H9 (cell line): ENCODE measurements at regions not wholly inside any gene's neighbourhood (a gene's known extent, or its start where the extent isn't known, plus 50 kb on each side); places are given as distances from the start of the nearest gene placed in this dataset.

Experiments used
- DNase-seq: peaks from one replicate; pipeline ENCODE4 v3.0.0-alpha.2; 2017
- H2AFZ ChIP-seq: one replicate; pipeline ENCODE4 v1.6.1; 2013; ENCODE audit warnings: mild to moderate bottlenecking, low read length, control low read depth, moderate library complexity
- H2AK5ac ChIP-seq: 2 replicates; pipeline ENCODE4 v1.6.1; 2013; ENCODE audit warnings: low read length, control low read depth, mixed read lengths; ENCODE audit not compliant: insufficient read length
- H2BK120ac ChIP-seq: one replicate; pipeline ENCODE4 v1.6.1; 2013; ENCODE audit warnings: low read depth, mild to moderate bottlenecking, low read length, control low read depth, inconsistent platforms; ENCODE audit not compliant: poor library complexity, severe bottlenecking
- H2BK12ac ChIP-seq: 2 replicates; pipeline ENCODE4 v1.6.1; 2013; ENCODE audit warnings: low read length, control low read depth, mixed read lengths, low read depth; ENCODE audit not compliant: insufficient read length
- H2BK15ac ChIP-seq: 2 replicates; pipeline ENCODE4 v1.6.1; 2013; ENCODE audit warnings: low read depth, low read length, control low read depth
- H2BK20ac ChIP-seq: one replicate; pipeline ENCODE4 v1.6.1; 2013; ENCODE audit warnings: low read depth, mild to moderate bottlenecking, low read length, control low read depth, inconsistent platforms; ENCODE audit not compliant: poor library complexity, severe bottlenecking
- H2BK5ac ChIP-seq: 2 replicates; pipeline ENCODE4 v1.6.1; 2013; ENCODE audit warnings: low read length, control low read depth, mixed read lengths; ENCODE audit not compliant: insufficient read length
- H3K14ac ChIP-seq: 2 replicates; pipeline ENCODE4 v1.6.1; 2013; ENCODE audit warnings: low read length, control low read depth; ENCODE audit not compliant: insufficient read depth
- H3K18ac ChIP-seq: 2 replicates; pipeline ENCODE4 v1.6.1; 2013; ENCODE audit warnings: low read depth, mild to moderate bottlenecking, mixed read lengths, low read length, control low read depth; ENCODE audit not compliant: insufficient read length
- H3K23ac ChIP-seq: 2 replicates; pipeline ENCODE4 v1.6.1; 2013; ENCODE audit warnings: low read length, control low read depth, mixed read lengths, low read depth; ENCODE audit not compliant: insufficient read length
- H3K23me2 ChIP-seq: 2 replicates; pipeline ENCODE4 v1.6.1; 2013; ENCODE audit warnings: low read depth, mild to moderate bottlenecking, mixed read lengths, low read length, control low read depth; ENCODE audit not compliant: insufficient read length, poor library complexity, severe bottlenecking
- H3K27ac ChIP-seq: 2 replicates; pipeline ENCODE4 v1.5.1; 2013; ENCODE audit warnings: low read length, control low read depth, mixed read lengths, low read depth; ENCODE audit not compliant: insufficient read length
- H3K27me3 ChIP-seq: 2 replicates; pipeline ENCODE4 v1.6.1; 2013; ENCODE audit warnings: low read length, control low read depth, inconsistent platforms; ENCODE audit not compliant: insufficient read depth
- H3K4ac ChIP-seq: 2 replicates; pipeline ENCODE4 v1.6.1; 2013; ENCODE audit warnings: low read depth, mild to moderate bottlenecking, control low read depth, inconsistent platforms, low read length, moderate library complexity
- H3K4me1 ChIP-seq: 2 replicates; pipeline ENCODE4 v1.6.1; 2013; ENCODE audit warnings: low read length, control low read depth, inconsistent platforms; ENCODE audit not compliant: insufficient read depth
- H3K4me2 ChIP-seq: 2 replicates; pipeline ENCODE4 v1.6.1; 2013; ENCODE audit warnings: low read length, control low read depth, mixed read lengths; ENCODE audit not compliant: insufficient read length, insufficient read depth
- H3K56ac ChIP-seq: 2 replicates; pipeline ENCODE4 v1.6.1; 2013; ENCODE audit warnings: low read depth, mild to moderate bottlenecking, mixed read lengths, low read length, control low read depth; ENCODE audit not compliant: insufficient read length
- H3K79me1 ChIP-seq: 2 replicates; pipeline ENCODE4 v1.6.1; 2013; ENCODE audit warnings: low read depth, mild to moderate bottlenecking, moderate library complexity, low read length, control low read depth, inconsistent platforms; ENCODE audit not compliant: insufficient read depth, poor library complexity, severe bottlenecking
- H3K79me2 ChIP-seq: 2 replicates; pipeline ENCODE4 v1.6.1; 2013; ENCODE audit warnings: low read length, control low read depth, inconsistent platforms; ENCODE audit not compliant: insufficient read depth
- H3K9ac ChIP-seq: 2 replicates; pipeline ENCODE4 v1.6.1; 2013; ENCODE audit warnings: low read length, control low read depth, mixed read lengths; ENCODE audit not compliant: insufficient read length; ENCODE audit errors: extremely low read depth
- H3K9me3 ChIP-seq: one replicate; pipeline ENCODE4 v1.6.1; 2013; ENCODE audit warnings: low read depth, low read length, inconsistent platforms; ENCODE audit not compliant: control insufficient read depth
- H3T11ph ChIP-seq: one replicate; pipeline ENCODE4 v1.6.1; 2013; ENCODE audit warnings: mild to moderate bottlenecking, low read length, control low read depth, inconsistent platforms
- H4K20me1 ChIP-seq: one replicate; pipeline ENCODE4 v1.6.1; 2013; ENCODE audit not compliant: control insufficient read depth, insufficient read length, insufficient read depth
- H4K5ac ChIP-seq: 2 replicates; pipeline ENCODE4 v1.6.1; 2013; ENCODE audit warnings: low read depth, mild to moderate bottlenecking, mixed read lengths, low read length, control low read depth; ENCODE audit not compliant: insufficient read length
- H4K8ac ChIP-seq: replicated peaks from 2 replicates; pipeline ENCODE4 v1.6.1; 2013; ENCODE audit warnings: low read length, control low read depth, mixed read lengths, low read depth; ENCODE audit not compliant: insufficient read length
- H4K91ac ChIP-seq: 2 replicates; pipeline ENCODE4 v1.6.1; 2013; ENCODE audit warnings: low read depth, mild to moderate bottlenecking, moderate library complexity, mixed read lengths, low read length, control low read depth; ENCODE audit not compliant: insufficient read length
- H3K27ac Mint-ChIP-seq, 3 experiments: 2 replicates in 2 of 3; 3 replicates in 1 of 3; pipeline ENCODE4 v1.8.0; 2020 to 2021; ENCODE audit warnings: mixed read lengths in 3 of 3, mild to moderate bottlenecking in 1 of 3, moderate library complexity in 1 of 3
- H3K27me3 Mint-ChIP-seq: 2 replicates; pipeline ENCODE4 v1.8.0; 2021; ENCODE audit warnings: low read depth, mild to moderate bottlenecking, moderate library complexity, mixed read lengths
- H3K36me3 Mint-ChIP-seq, 3 experiments: 2 replicates in 2 of 3; 3 replicates in 1 of 3; pipeline ENCODE4 v1.8.0; 2020 to 2021; ENCODE audit warnings: low read depth in 3 of 3, mixed read lengths in 3 of 3; ENCODE audit not compliant: insufficient read depth in 1 of 3
- H3K4me1 Mint-ChIP-seq, 2 experiments: 2 replicates each; pipeline ENCODE4 v1.8.0; 2020; ENCODE audit warnings: mixed read lengths in 2 of 2
- H3K4me3 Mint-ChIP-seq, 2 experiments: 2 replicates in 1 of 2; 3 replicates in 1 of 2; pipeline ENCODE4 v1.8.0; 2020 to 2021; ENCODE audit warnings: mild to moderate bottlenecking in 2 of 2, mixed read lengths in 2 of 2, moderate library complexity in 1 of 2
- H3K9me3 Mint-ChIP-seq, 2 experiments: 2 replicates in 1 of 2; 3 replicates in 1 of 2; pipeline ENCODE4 v1.8.0; 2020; ENCODE audit warnings: mild to moderate bottlenecking in 2 of 2, mixed read lengths in 2 of 2, moderate library complexity in 1 of 2
- WGBS: extraction: QIAGEN DNeasy Blood & Tissue Kit; methylation state at CpG from one replicate; pipeline ENCODE4 v1.1.7; 2013; ENCODE audit warnings: missing lambda C conversion rate, low lambda C conversion rate, mixed read lengths; ENCODE audit not compliant: insufficient read length; ENCODE audit errors: extremely low coverage; 5-methylcytosine and 5-hydroxymethylcytosine counted together
- TF ChIP-seq, protein P1 (sequence below): fragments of 200-600 bp; sonication (generic); conservative IDR thresholded peaks from 3 replicates; pipeline ENCODE4 v1.8.0; 2021; ENCODE audit warnings: antibody characterized with exemption, mild to moderate bottlenecking

DNA sequence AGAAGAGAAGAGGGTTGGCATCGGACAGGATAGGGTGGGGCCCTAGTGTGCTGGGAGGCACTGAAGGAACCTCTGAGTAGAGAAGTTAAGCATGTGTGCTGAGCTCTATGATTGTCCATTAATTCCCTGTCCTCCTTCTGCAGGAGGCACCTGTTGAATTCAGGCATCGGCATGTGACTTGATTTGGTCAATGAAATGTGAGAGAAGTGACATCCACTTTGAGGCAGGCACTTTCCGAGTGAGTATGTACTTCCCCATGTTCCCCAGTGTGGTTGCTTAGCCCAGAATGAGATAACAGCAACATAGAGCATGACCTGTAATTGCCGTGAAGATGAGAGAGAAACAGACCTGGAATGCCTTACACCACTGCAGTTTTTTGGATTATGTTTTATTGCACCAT lies 224.8 kb downstream of the RPLP1 start:
- Histone ChIP-seq H2BK15ac (no peak overlapping the region), H3K9ac (no peak overlapping the region), H3K79me2 (no peaks in the 10 kb centered on the region), H3K23ac (no peak overlapping the region), H2BK5ac (no peak overlapping the region), H3K18ac (no peak overlapping the region), H4K5ac (no peak overlapping the region), H2AFZ (no peak overlapping the region), H3K4me2 (no peak overlapping the region), H3K14ac (no peak overlapping the region), H3T11ph (no peak overlapping the region), H3K27me3 (no peaks in the 10 kb centered on the region), H3K9me3 (no peaks in the 10 kb centered on the region), H4K91ac (no peak overlapping the region), H3K79me1 (no peaks in the 10 kb centered on the region), H2AK5ac (no peak overlapping the region), H2BK12ac (no peak overlapping the region), H3K4me1 (no peaks in the 10 kb centered on the region), H2BK120ac (no peak overlapping the region), H4K8ac (no peak overlapping the region), H3K23me2 (no peaks in the 10 kb centered on the region), H2BK20ac (no peak overlapping the region), H4K20me1 (no peaks in the 10 kb centered on the region), H3K56ac (no peak overlapping the region), H3K27ac (no peak overlapping the region), H3K4ac (no peak overlapping the region)
- no CpG with 5 or more reads among the region's 4 CpGs for WGBS
- Mint-ChIP-seq H3K27ac (no peak overlapping the region), H3K9me3 (peaks cover 4 to 6% of the 10 kb centered on the region in 2 experiments), H3K4me1 (peaks cover 11 to 12% of the 10 kb centered on the region in 2 experiments), H3K36me3 (no peaks in the 10 kb centered on the region), H3K4me3 (no peak overlapping the region), H3K27me3 (peaks cover 10% of the 10 kb centered on the region)
- no peak for DNase-seq
- TF ChIP-seq, protein P1, sequence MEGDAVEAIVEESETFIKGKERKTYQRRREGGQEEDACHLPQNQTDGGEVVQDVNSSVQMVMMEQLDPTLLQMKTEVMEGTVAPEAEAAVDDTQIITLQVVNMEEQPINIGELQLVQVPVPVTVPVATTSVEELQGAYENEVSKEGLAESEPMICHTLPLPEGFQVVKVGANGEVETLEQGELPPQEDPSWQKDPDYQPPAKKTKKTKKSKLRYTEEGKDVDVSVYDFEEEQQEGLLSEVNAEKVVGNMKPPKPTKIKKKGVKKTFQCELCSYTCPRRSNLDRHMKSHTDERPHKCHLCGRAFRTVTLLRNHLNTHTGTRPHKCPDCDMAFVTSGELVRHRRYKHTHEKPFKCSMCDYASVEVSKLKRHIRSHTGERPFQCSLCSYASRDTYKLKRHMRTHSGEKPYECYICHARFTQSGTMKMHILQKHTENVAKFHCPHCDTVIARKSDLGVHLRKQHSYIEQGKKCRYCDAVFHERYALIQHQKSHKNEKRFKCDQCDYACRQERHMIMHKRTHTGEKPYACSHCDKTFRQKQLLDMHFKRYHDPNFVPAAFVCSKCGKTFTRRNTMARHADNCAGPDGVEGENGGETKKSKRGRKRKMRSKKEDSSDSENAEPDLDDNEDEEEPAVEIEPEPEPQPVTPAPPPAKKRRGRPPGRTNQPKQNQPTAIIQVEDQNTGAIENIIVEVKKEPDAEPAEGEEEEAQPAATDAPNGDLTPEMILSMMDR, result no peak
